CD4-positive, alpha-beta T cell treated with Interleukin-6 at 100 ng/mL for 8 hours (primary cell): ENCODE measurements at regions not wholly inside any gene's neighbourhood (a gene's known extent, or its start where the extent isn't known, plus 50 kb on each side); places are given as distances from the start of the nearest gene placed in this dataset.

Experiments
- DNase-seq: peaks from one replicate; pipeline ENCODE4 v3.0.0-alpha.2; 2020; ENCODE audit warnings: mixed read lengths, low spot score

DNA sequence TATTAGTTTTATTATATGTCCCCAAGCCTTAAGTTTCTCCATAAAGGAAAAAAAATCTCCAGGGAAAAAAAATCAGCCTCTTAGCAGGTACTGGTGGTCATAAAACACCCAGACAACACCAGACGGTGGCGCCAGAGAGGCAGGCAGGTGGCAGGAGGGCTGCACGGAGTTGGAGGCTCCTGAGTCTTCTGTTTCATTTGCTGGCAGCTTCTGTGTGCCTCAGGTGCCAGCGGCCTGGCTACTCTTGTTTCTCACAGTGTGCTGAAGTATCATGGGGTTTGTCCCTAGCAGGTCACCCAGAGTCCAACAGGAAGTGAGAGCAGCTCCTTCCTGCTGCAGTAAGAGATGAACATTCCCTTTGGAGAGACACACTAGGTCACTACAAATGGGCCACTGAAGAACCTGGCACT is 123.3 kb upstream of the GADD45A start:
- peak; percentile 73 for DNase-seq

GRCh38 chr1:67563684-67564083 is 121.3 kb upstream of the GADD45A start:
- no peak for DNase-seq

DNA sequence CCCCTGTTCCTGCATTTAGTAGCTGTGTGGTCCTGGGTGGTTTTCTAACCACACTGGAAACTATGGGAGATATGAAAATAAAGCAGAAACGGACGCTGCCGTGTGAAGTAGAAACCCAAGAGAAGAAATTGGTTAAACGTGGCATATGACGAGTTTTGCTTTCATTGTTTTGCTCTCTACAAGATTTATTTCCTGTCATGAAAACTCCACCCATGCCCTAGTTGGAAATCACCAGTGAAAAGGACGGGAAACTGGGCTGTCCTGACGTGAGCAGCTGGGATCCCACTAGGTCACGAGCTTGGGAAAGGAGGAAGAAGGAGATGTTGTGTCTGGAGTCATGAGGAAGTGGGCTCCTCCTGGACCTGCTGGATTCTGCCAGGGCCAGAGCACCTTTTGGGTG is 120.8 kb upstream of the GADD45A start:
- no peak for DNase-seq

DNA sequence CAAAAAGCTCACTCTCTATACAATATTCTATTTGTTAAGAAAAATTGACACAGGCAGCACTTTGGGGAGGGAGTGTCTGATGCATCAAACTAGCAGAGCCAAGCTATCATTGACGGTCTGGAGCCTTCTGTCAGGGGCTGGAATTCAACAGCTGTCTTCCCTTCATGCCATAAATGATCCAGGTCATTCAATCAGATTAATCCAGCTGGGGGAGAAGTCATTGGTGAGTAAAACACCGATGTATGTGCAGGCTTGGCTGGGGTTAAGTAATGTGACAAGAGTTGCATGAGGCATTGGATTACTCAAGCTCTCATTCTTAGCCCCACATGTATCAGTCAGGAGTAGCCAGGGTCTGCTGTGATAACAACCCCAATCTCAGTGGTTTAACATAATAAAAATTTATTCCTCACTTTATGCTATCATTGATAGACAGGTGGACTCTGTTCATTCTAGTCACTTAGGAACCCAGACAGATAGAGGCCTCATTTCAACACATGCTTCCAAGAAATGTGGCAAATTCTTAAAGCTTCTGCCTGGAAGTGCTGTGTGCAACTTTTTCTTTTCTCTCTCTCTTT is 118.1 kb upstream of the GADD45A start:
- DNase-seq = no peak

DNA sequence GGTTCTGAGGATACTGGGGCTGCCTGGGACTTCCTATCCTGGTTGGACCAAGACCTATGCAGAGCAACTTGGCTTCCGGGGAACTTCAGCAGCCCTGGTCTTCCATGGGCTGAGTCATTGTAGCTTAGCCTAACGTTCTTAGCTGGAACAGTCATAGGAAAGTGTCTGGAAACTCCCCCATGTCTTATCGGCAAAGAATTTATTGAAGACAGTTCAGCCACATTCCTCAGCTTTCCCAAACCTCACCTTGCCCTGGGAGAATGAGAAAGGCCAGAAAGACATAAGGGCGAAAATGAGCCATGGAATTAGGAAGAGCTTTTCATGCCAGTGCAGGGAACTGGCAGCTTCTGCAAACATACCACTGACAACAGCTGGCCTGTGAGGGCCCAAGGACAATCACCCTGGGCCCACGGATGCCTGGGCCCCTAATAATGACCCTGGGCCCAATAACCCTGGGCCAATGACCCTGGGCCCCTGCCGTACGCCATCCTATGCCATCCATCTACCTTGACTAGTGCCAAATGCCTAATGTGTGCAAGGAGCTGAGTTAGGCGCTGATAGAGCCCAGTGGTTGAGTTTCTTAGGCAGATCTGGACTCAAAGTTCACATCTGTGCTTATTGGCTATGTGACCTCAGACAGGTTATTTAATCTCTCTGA is 114.4 kb upstream of the GADD45A start:
- DNase-seq = no peak

GRCh38 chr1:67571406-67571805 is 113.6 kb upstream of the GADD45A start:
- no peak for DNase-seq

DNA sequence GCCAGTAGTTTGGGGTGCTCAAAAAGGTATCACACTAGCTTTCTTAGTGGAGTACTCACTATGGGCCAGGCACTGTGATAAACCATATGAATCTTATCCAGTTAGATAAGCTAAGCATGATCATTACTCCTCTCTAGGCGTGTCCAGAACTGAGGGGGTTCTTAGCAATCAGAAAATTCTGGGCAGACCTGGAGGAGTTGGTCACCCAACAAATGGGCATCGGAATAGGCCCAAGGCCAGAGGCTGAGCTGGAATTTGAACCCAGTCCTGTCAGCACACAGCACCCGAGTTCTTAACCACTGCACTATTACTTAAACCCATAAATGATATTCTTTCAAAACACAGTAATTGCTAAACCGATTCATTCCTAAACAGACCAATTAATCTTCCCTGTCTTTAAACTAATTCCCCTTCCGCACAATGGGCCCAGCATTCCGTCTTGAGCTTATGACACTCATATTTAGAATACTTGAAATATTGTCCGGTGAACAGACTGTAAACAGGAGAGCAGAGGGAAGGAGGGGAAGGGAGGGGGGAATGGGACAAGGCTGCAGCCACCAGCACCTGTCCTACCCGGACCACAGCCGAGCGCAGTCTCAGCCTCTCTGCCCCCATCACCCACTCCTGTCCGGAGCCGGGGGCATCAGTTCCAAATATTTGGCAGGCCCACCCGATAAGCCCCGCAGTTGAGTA is 113.0 kb upstream of the GADD45A start:
- DNase-seq = no peak

DNA sequence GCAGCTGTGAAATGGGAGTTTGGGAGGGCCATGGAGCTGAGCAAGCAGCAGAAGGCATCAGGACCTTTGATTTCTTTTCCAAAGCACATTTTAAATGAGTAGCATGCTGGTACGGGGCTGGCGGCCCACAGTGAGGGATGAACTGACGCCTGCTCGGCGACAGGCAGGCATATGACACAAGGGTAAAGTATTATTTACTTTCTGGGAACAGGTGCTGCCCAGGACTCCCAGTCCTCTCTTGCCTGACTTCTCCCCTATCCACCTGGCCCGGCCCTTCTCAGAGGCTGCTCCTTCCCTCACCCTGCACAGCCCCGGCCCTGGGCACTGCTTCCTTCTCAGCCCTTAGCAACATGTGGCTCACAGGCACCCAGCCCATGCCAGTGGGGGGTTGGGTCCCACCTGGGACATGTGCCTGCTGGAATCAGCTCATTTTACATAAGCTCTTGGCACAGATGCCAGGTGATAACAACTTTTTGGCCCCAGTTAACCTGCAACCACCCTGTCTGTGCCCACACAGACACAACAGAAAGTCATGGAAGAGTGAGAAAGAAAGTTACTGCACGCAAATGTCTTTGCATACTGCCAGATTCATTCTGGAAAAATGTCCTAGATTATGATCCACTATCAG is 112.3 kb upstream of the GADD45A start:
- no peak for DNase-seq

DNA sequence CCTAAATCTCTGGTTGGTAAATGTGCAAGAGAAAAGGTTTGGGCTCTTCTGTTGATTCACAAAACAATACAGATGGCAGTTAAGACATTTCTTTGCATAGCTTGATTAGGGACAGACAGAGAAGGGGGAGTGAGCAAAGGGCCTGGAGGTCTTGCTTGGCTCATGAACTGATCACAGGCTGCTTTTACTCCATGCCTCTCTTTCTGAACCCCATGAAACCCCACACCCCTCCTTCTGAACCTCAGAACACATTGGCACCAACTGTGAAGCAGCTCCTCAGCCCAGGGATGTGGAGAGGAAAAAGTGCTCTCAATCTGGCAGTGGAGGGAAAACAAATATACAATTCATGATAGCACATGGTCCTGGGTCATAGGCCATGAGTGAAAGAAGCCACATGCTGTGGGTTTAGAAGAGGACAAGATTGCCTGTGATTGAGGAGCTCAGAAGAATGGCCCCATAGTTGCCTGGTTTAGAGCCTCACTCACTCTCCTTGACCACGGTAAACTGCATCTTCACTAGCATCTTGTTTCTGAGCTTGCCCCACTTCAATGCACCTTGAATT is 111.6 kb upstream of the GADD45A start:
- no peak for DNase-seq

DNA sequence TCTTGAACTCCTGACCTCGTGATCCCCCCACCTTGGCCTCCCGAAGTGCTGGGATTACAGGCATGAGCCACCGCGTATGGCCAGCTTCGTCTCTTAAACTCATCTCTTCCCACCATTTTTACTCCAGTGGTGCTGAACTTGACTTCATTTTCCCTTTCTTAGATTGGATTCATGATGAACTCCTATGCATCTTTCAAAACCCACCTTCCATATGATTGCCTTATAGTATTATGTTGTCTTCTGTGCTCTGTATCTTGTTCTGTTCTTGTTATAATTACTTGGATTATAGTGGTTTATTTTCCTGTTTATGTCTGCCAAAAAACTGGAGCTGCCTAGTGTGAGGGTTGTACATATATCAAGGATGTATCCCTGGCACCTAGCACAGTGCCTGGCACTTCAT is 110.8 kb upstream of the GADD45A start:
- no peak for DNase-seq

- DNase-seq = no peak
Measured at GRCh38 chr1:67575861-67576260, 109.1 kb upstream of the GADD45A start.

- DNase-seq = no peak
Measured at GRCh38 chr1:67576474-67576873, 108.5 kb upstream of the GADD45A start.

- no peak for DNase-seq
Measured at GRCh38 chr1:67577646-67578045, 107.4 kb upstream of the GADD45A start.

GRCh38 chr1:67578397-67579020 is 106.5 kb upstream of the GADD45A start:
- no peak for DNase-seq

- DNase-seq = no peak
Measured at GRCh38 chr1:67579623-67580394, 105.2 kb upstream of the GADD45A start.

- DNase-seq = no peak
Measured at GRCh38 chr1:67580691-67581403, 104.2 kb upstream of the GADD45A start.

GRCh38 chr1:67582625-67583461 is 102.2 kb upstream of the GADD45A start:
- no peak for DNase-seq

- DNase-seq = no peak
Measured at GRCh38 chr1:67583462-67583950, 101.5 kb upstream of the GADD45A start.

DNA sequence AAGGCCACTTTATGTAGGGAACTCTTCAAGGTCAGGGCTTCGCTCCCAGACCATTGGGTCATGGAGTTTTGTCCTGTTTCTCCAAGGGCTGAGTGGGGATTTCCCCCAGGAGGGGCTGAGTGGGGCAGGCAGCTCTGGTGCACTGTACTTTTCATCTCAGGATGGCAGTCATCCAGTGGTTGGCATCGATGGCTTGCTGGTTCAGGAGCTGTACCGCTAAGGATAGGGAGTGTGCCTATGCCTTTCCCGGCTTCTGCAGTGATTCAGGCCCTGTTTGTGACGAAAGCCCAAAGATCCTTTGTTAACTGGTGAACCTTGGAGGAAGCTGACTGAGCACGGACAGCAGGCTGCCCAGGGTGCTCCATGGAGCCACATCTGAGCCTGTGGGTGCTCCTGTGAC is 100.1 kb upstream of the GADD45A start:
- no peak for DNase-seq

DNA sequence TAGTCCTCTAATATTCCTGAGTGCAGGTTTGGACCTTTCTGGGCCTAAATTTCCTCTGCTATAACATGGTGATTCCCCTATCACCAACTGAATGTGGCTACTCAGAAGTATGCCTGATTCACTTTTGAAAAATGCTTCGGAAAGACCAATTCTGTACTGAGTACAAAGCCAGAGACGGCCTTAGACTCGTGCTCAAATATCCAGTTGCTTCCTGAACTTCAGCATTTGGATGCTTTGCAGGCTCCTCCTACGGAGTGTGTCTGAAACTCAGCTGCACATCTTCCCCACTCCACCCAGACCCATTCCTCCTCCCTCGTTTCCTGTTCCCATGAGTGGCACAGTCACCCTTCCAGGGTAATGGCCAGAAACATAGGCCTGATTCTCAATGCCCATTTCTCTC is 98.4 kb upstream of the GADD45A start:
- no peak for DNase-seq
